ENCODE measurements at regions not wholly inside any gene's neighbourhood (a gene's known extent, or its start where the extent isn't known, plus 50 kb on each side); places are given as distances from the start of the nearest gene placed in this dataset.

DNA sequence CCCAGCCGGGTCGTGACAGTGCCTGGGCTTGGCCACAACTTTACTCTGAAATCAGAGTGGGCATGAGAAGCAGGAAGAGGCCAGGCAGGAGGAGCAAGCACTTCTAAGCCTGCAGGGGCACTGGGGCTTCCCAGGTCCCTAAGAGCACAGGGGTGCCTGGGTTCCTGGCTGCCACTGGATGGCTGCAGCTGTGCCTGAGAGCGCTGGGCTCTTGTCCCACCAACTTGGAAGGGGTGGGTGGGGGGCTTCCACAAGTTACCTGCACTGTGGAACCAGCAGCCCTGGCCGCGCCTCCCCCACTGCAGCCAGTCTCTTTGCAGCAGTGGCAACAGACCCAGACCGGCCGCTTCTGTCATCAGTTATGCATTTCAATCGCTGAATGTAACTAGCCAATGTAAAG is 434.7 kb upstream of the GRM3 start:
- no peak overlapping the region for H3K27ac ChIP-seq
- TF ChIP-seq, protein P1, sequence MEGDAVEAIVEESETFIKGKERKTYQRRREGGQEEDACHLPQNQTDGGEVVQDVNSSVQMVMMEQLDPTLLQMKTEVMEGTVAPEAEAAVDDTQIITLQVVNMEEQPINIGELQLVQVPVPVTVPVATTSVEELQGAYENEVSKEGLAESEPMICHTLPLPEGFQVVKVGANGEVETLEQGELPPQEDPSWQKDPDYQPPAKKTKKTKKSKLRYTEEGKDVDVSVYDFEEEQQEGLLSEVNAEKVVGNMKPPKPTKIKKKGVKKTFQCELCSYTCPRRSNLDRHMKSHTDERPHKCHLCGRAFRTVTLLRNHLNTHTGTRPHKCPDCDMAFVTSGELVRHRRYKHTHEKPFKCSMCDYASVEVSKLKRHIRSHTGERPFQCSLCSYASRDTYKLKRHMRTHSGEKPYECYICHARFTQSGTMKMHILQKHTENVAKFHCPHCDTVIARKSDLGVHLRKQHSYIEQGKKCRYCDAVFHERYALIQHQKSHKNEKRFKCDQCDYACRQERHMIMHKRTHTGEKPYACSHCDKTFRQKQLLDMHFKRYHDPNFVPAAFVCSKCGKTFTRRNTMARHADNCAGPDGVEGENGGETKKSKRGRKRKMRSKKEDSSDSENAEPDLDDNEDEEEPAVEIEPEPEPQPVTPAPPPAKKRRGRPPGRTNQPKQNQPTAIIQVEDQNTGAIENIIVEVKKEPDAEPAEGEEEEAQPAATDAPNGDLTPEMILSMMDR (IDR thresholded peaks at IDR 0.05): no peak
- no peak for TF ChIP-seq ZFX (IDR thresholded peaks at IDR 0.05; ENCODE audit: borderline replicate concordance)

DNA sequence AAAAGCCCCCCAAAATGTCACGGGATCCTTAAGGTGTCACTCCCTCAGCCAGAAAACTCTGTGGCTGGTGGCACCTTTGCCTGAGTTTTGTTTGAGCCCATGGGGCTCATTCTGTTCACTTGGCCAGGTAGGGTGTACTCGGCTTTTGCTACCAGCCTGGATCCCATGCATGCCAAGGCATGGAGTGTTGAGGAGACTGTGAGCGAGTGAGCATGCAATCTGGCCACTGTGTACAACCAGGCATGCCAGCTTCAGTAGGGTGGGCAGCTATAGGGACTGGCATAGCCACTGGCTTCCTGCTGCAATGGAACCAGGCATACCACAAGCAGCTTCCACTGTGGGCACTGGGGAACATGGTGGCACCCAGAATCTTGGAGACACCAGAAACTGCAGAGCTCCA is 436.0 kb upstream of the GRM3 start:
- TF ChIP-seq ZFX (IDR thresholded peaks at IDR 0.05; ENCODE audit: borderline replicate concordance): no peak
- TF ChIP-seq, protein P1 (IDR thresholded peaks at IDR 0.05): no peak
- H3K27ac ChIP-seq: no peak overlapping the region

DNA sequence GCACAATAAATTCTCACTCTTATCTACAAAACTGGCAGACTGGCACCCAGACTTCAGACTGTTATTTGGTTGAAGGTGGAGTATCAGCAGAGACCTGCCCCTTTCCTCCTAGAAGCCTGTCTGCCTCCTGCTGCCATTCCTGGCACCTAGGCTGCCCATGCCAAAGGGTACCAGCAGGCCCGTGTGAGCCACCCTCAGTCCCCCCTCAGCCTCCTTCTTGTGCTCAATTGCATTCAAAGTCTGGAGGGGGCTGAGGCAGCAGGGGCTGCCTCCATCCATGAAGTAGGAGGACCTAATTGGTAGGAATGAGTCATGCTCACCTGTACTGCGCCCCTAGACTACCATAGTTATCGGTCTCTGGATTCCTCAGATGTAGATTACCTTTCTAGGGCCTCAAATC is 440.9 kb upstream of the GRM3 start:
- TF ChIP-seq, protein P1 (IDR thresholded peaks at IDR 0.05): no peak
- TF ChIP-seq ZFX (IDR thresholded peaks at IDR 0.05; ENCODE audit: borderline replicate concordance): no peak
- no peak overlapping the region for H3K27ac ChIP-seq

DNA sequence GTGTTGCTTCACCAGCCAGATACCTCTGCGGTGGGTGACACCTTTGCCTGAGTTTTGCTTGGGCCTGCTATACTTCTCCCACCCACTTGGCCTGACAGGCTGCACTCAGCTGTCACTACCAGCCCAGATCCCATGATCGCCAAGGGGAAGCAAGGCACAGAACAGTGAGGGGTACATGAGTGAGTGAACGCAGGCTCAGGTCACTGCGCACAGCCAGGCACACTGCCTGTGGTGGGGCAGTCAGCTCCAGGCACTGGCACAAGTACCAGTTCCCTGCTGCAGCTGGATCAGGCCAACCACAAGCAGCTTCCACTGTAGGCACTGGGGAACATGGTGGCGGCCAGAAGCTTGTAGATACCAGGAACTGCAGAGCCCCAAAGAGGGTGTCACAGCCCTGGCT is 441.9 kb upstream of the GRM3 start:
- H3K27ac ChIP-seq: no peak overlapping the region
- no peak for TF ChIP-seq ZFX (IDR thresholded peaks at IDR 0.05; ENCODE audit: borderline replicate concordance)
- TF ChIP-seq, protein P1 (IDR thresholded peaks at IDR 0.05): no peak

DNA sequence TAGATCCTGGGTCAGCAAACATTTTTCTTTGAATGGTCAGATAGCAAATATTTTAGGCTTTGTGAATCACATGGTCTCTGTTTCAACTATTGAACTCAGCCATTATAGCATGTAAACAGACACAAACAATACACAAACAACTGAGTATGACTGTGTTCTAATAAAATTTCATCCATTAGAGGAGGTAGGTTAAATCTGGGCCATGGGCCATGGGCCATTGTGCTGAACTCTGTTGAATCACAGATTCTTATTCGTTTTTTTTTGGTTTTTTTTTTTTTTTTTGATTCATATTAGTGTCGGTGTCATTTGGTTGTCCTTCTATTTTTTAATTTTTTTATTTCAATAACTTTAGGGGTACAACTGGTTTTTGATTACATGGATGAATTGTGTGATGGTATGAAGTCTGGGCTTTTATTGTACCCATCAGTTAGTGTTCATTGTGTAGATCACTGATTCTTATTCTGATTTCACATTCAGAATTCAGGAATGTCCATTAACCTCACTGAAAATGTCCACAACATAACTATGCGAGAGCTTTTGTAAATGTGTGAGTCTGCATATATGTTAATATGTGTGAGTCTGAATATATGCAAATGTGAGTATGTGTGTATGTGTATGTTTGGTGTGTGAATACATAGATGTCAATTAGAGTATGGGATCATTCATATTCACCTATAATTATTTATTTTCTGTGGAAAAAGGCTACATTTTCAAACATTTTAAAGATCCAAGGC is 443.7 kb upstream of the GRM3 start:
- no peak for TF ChIP-seq ZFX (IDR thresholded peaks at IDR 0.05; ENCODE audit: borderline replicate concordance)
- TF ChIP-seq, protein P1 (IDR thresholded peaks at IDR 0.05): no peak
- no peak overlapping the region for H3K27ac ChIP-seq

DNA sequence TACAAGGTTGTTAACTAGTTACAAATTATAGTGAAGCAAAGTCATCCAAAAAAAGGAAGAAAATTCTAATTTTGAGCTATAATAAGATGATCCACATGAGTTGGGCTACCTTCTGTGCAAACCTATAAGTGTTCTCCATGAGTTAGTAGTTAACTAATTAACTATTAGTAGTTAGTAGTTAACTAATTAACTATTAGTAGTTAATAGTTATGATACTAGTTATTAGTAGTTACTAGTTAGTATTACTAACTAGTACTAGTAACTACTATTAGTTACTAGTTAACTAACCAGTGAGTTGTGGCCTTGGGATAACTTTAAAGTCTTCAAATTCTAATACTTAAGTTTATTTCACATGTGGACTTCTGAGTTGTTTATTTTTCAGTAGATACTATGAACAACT is 453.4 kb upstream of the GRM3 start:
- TF ChIP-seq ZFX (IDR thresholded peaks at IDR 0.05; ENCODE audit: borderline replicate concordance): no peak
- TF ChIP-seq, protein P1 (IDR thresholded peaks at IDR 0.05): no peak
- H3K27ac ChIP-seq: no peak overlapping the region

DNA sequence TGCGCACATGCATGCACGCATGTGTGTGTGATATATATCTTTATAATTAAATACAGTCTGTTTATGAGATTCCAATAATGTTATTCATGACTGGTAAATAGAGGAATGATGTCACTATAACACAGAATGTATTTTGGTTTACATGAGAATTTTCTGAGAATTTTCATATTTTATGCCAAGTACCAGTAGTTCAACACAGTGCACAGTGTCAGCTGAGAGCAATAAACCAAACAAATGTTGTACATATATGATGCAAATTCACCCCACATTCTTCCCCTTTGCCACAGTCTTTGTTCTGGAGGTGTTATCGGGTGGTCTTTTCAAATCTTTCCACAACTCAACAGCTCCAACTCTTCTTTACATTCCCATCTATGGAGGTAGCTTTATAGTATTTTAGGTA is 462.2 kb upstream of the GRM3 start:
- no peak overlapping the region for H3K27ac ChIP-seq
- TF ChIP-seq ZFX (IDR thresholded peaks at IDR 0.05; ENCODE audit: borderline replicate concordance): no peak
- TF ChIP-seq, protein P1 (IDR thresholded peaks at IDR 0.05): no peak
